Type B pancreatic cell (in vitro differentiated cells): ENCODE measurements at regions not wholly inside any gene's neighbourhood (a gene's known extent, or its start where the extent isn't known, plus 50 kb on each side); places are given as distances from the start of the nearest gene placed in this dataset.

Experiments used
- DNase-seq: peaks from one replicate; pipeline ENCODE4 v3.0.0; 2021; ENCODE audit warnings: mixed read lengths; ENCODE audit not compliant: unreplicated experiment; ENCODE audit errors: extremely low spot score
- H3K27ac Mint-ChIP-seq: 2 replicates; pipeline ENCODE4 v1.8.0; 2021; ENCODE audit warnings: mild to moderate bottlenecking, mixed read lengths
- H3K27me3 Mint-ChIP-seq: 2 replicates; pipeline ENCODE4 v1.8.0; 2021; ENCODE audit warnings: mixed read lengths
- H3K36me3 Mint-ChIP-seq: 2 replicates; pipeline ENCODE4 v1.8.0; 2021; ENCODE audit warnings: mixed read lengths
- H3K4me1 Mint-ChIP-seq: one replicate; pipeline ENCODE4 v1.8.0; 2021; ENCODE audit warnings: mixed read lengths; ENCODE audit not compliant: unreplicated experiment
- H3K4me3 Mint-ChIP-seq: 2 replicates; pipeline ENCODE4 v1.8.0; 2021; ENCODE audit warnings: mild to moderate bottlenecking, mixed read lengths
- H3K9me3 Mint-ChIP-seq: 2 replicates; pipeline ENCODE4 v1.8.0; 2021; ENCODE audit warnings: mixed read lengths
- TF ChIP-seq, protein P1 (sequence below): fragments of 200-600 bp; sonication (generic); conservative IDR thresholded peaks from 2 replicates; pipeline ENCODE4 v1.5.0; 2021; ENCODE audit warnings: antibody characterized with exemption, mild to moderate bottlenecking

GRCh38 chr13:106636492-106636891 lies 68.6 kb upstream of the ARGLU1 start:
- TF ChIP-seq, protein P1, sequence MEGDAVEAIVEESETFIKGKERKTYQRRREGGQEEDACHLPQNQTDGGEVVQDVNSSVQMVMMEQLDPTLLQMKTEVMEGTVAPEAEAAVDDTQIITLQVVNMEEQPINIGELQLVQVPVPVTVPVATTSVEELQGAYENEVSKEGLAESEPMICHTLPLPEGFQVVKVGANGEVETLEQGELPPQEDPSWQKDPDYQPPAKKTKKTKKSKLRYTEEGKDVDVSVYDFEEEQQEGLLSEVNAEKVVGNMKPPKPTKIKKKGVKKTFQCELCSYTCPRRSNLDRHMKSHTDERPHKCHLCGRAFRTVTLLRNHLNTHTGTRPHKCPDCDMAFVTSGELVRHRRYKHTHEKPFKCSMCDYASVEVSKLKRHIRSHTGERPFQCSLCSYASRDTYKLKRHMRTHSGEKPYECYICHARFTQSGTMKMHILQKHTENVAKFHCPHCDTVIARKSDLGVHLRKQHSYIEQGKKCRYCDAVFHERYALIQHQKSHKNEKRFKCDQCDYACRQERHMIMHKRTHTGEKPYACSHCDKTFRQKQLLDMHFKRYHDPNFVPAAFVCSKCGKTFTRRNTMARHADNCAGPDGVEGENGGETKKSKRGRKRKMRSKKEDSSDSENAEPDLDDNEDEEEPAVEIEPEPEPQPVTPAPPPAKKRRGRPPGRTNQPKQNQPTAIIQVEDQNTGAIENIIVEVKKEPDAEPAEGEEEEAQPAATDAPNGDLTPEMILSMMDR, result no peak
- Mint-ChIP-seq H3K27me3 (peaks cover 11% of the 10 kb centered on the region), H3K9me3 (no peaks in the 10 kb centered on the region), H3K36me3 (no peaks in the 10 kb centered on the region), H3K4me3 (no peak overlapping the region), H3K27ac (no peak overlapping the region), H3K4me1 (peaks cover 17% of the 10 kb centered on the region)
- no peak for DNase-seq

DNA sequence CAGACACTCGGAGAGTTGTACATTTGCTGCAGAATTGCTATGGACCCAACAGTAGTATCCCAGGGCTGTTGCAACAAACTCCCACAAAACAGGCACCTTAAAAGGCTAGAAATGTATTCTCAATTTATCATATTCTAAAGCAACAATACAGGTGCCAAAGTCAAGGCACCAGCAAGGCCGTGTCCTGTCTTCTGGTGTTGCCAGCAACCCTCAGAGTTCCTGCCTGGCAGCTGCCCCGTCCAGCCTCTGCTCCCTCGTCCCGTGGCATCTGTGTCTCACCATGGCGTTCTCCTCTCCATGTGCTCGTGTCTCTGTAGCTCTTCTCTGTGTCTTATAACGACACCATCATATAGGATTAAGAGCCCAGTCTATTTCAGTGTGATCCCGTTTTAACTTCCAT lies 67.7 kb upstream of the ARGLU1 start:
- H3K36me3 Mint-ChIP-seq, result no peaks in the 10 kb centered on the region
- peaks cover 11% of the 10 kb centered on the region for H3K27me3 Mint-ChIP-seq
- no peak for DNase-seq
- no peak overlapping the region for H3K27ac Mint-ChIP-seq
- H3K9me3 Mint-ChIP-seq, result no peaks in the 10 kb centered on the region
- no peak overlapping the region for H3K4me3 Mint-ChIP-seq
- H3K4me1 Mint-ChIP-seq, result peaks cover 17% of the 10 kb centered on the region
- TF ChIP-seq, protein P1, result no peak

DNA sequence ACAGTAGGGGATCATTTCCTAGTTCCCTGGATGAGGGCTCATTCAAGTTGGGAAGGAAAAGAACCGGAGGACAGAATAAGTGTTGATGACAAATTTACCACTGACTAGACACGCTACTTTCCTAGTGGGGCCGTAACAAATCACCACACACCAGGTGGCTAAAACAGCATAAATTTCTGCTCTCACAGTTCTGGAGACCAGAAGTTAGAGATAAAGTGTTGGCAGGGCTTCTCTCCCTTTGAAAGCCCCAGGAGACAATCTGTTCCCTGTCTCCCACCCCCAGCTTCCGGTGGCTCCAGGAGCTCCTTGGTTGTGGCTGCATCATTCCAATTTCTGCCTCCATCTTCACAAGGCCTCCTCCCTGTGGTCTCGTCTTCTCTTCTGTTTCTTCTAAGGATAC lies 65.4 kb upstream of the ARGLU1 start:
- DNase-seq, result no peak
- Mint-ChIP-seq H3K27ac (no peak overlapping the region), H3K27me3 (peaks cover 13% of the 10 kb centered on the region), H3K4me3 (no peak overlapping the region), H3K36me3 (no peaks in the 10 kb centered on the region), H3K4me1 (peaks cover 23% of the 10 kb centered on the region), H3K9me3 (no peaks in the 10 kb centered on the region)
- TF ChIP-seq, protein P1, result no peak

GRCh38 chr13:106630650-106631049 lies 62.7 kb upstream of the ARGLU1 start:
- no peak overlapping the region for H3K4me3 Mint-ChIP-seq
- H3K27ac Mint-ChIP-seq, result no peak overlapping the region
- no peak for DNase-seq
- no peaks in the 10 kb centered on the region for H3K9me3 Mint-ChIP-seq
- TF ChIP-seq, protein P1, result no peak
- H3K4me1 Mint-ChIP-seq, result peaks cover 23% of the 10 kb centered on the region
- peaks cover 21% of the 10 kb centered on the region for H3K27me3 Mint-ChIP-seq
- no peaks in the 10 kb centered on the region for H3K36me3 Mint-ChIP-seq

GRCh38 chr13:106630162-106630561 lies 62.2 kb upstream of the ARGLU1 start:
- Mint-ChIP-seq H3K9me3 (no peaks in the 10 kb centered on the region), H3K4me1 (peaks cover 23% of the 10 kb centered on the region), H3K27me3 (peaks cover 18% of the 10 kb centered on the region), H3K36me3 (no peaks in the 10 kb centered on the region), H3K27ac (no peak overlapping the region), H3K4me3 (no peak overlapping the region)
- DNase-seq, result no peak
- TF ChIP-seq, protein P1, result no peak
